Hematopoietic multipotent progenitor cell treated with erythropoietin and hydrocortisone succinate and interleukin-3 and kit ligand, for 4 days (in vitro differentiated cells): ENCODE measurements at regions not wholly inside any gene's neighbourhood (a gene's known extent, or its start where the extent isn't known, plus 50 kb on each side); places are given as distances from the start of the nearest gene placed in this dataset.
"Not testable (repeated sequence)": the region's sequence is repeated elsewhere in the genome, so short reads cannot be mapped to it uniquely, and the experiment has no call there.

Experiments used
- DNase-seq: peaks from one replicate; pipeline ENCODE4 v3.0.0-alpha.2; 2015

GRCh38 chr21:20207335-20207734, 790.9 kb upstream of the NCAM2 start:
- no peak for DNase-seq

- DNase-seq: no peak
These were observed 782.2 kb upstream of the NCAM2 start for GRCh38 chr21:20215959-20216358.

- DNase-seq: no peak
These were observed 777.6 kb upstream of the NCAM2 start for GRCh38 chr21:20220586-20220985.

- not testable (repeated sequence) for DNase-seq
These were observed 776.2 kb upstream of the NCAM2 start for GRCh38 chr21:20221981-20222380.

- not testable (repeated sequence) for DNase-seq
These were observed 761.6 kb upstream of the NCAM2 start for GRCh38 chr21:20236649-20237048.

- DNase-seq: no peak
These were observed 748.8 kb upstream of the NCAM2 start for GRCh38 chr21:20249401-20249800.

- DNase-seq: peak; percentile 70
These were observed 747.9 kb upstream of the NCAM2 start for GRCh38 chr21:20250337-20250736.

GRCh38 chr21:20253261-20253660, 744.9 kb upstream of the NCAM2 start:
- DNase-seq: no peak

- DNase-seq: no peak
These were observed 743.2 kb upstream of the NCAM2 start for GRCh38 chr21:20254964-20255363.

GRCh38 chr21:20257052-20257740, 741.0 kb upstream of the NCAM2 start:
- peak; percentile 47 for DNase-seq

- DNase-seq: peak; percentile 97
These were observed 739.7 kb upstream of the NCAM2 start for GRCh38 chr21:20258542-20258941.

GRCh38 chr21:20259031-20259867, 739.0 kb upstream of the NCAM2 start:
- DNase-seq: no peak

GRCh38 chr21:20260124-20260523, 738.1 kb upstream of the NCAM2 start:
- DNase-seq: no peak

GRCh38 chr21:20261364-20261763, 736.8 kb upstream of the NCAM2 start:
- no peak for DNase-seq

GRCh38 chr21:20265707-20266440, 732.3 kb upstream of the NCAM2 start:
- DNase-seq: no peak

- DNase-seq: no peak
These were observed 731.8 kb upstream of the NCAM2 start for GRCh38 chr21:20266441-20266710.

- no peak for DNase-seq
These were observed 727.7 kb upstream of the NCAM2 start for GRCh38 chr21:20270365-20271055.

- peak; percentile 44 for DNase-seq
These were observed 725.3 kb upstream of the NCAM2 start for GRCh38 chr21:20272791-20273362.

- DNase-seq: no peak
These were observed 721.8 kb upstream of the NCAM2 start for GRCh38 chr21:20276377-20276776.

GRCh38 chr21:20276954-20277353, 721.3 kb upstream of the NCAM2 start:
- no peak for DNase-seq

- no peak for DNase-seq
These were observed 714.4 kb upstream of the NCAM2 start for GRCh38 chr21:20283836-20284235.

- no peak for DNase-seq
These were observed 705.9 kb upstream of the NCAM2 start for GRCh38 chr21:20292280-20292679.

GRCh38 chr21:20292854-20293253, 705.4 kb upstream of the NCAM2 start:
- peak; percentile 45 for DNase-seq
